OCI-LY3 (cell line): ENCODE measurements at regions not wholly inside any gene's neighbourhood (a gene's known extent, or its start where the extent isn't known, plus 50 kb on each side); places are given as distances from the start of the nearest gene placed in this dataset.

ENCODE experiments used
- H2AFZ ChIP-seq: fragments of 200-600, 300-600 bp; shearing (Covaris generic); 2 replicates; pipeline ENCODE4 v1.6.0; 2014; ENCODE audit warnings: antibody characterized with exemption, low read depth, low read length
- H3K27ac ChIP-seq: fragments of 200-600, 300-600 bp; sonication (generic); 2 replicates; pipeline ENCODE4 v1.5.1; 2014; ENCODE audit warnings: mild to moderate bottlenecking, low read length, moderate library complexity, mixed read lengths
- H3K27me3 ChIP-seq: fragments of 200-600, 300-600 bp; sonication (generic); 2 replicates; pipeline ENCODE4 v1.6.1; 2014; ENCODE audit warnings: low read depth, low read length, mixed read lengths
- H3K36me3 ChIP-seq: fragments of 200-600, 300-600 bp; sonication (generic); replicated peaks from 2 replicates; pipeline ENCODE3; 2014; ENCODE audit warnings: low read depth, low read length, mixed read lengths
- H3K4me1 ChIP-seq: fragments of 300-600, 200-600 bp; sonication (generic); 2 replicates; pipeline ENCODE4 v1.6.1; 2014; ENCODE audit warnings: low read length, mixed read lengths
- H3K4me2 ChIP-seq: fragments of 200-600, 300-600 bp; sonication (generic); 2 replicates; pipeline ENCODE4 v1.6.1; 2014; ENCODE audit warnings: low read length, mixed read lengths
- H3K4me3 ChIP-seq: fragments of 300-600, 200-600 bp; sonication (generic); 2 replicates; pipeline ENCODE4 v1.5.1; 2014; ENCODE audit warnings: antibody characterized with exemption, mild to moderate bottlenecking, low read length, moderate library complexity
- H3K79me2 ChIP-seq: fragments of 300-600, 200-600 bp; shearing (Covaris generic); 2 replicates; pipeline ENCODE4 v1.6.1; 2014; ENCODE audit warnings: mild to moderate bottlenecking, low read length, mixed read lengths
- H3K9ac ChIP-seq: fragments of 300-600, 200-600 bp; shearing (Covaris generic); 2 replicates; pipeline ENCODE4 v1.6.0; 2014; ENCODE audit warnings: mild to moderate bottlenecking, low read length, moderate library complexity
- H3K9me3 ChIP-seq: fragments of 200-600, 300-600 bp; shearing (Covaris generic); 2 replicates; pipeline ENCODE4 v1.6.1; 2014; ENCODE audit warnings: low read length, mixed read lengths; ENCODE audit not compliant: insufficient read depth
- H4K20me1 ChIP-seq: fragments of 200-600, 300-600 bp; sonication (generic); 2 replicates; pipeline ENCODE4 v1.6.1; 2016; ENCODE audit warnings: low read length, mixed read lengths; ENCODE audit not compliant: insufficient read depth
- CTCF ChIP-seq: fragments of 200-600, 300-600 bp; sonication (generic); IDR thresholded peaks from 2 replicates; pipeline ENCODE4 v1.5.1; 2014; ENCODE audit warnings: antibody characterized with exemption, low read length, low read depth
- EZH2phosphoT487 ChIP-seq: fragments of 200-600 bp; shearing (Covaris generic); IDR thresholded peaks from 2 replicates; pipeline ENCODE4 v1.6.1; 2018; ENCODE audit warnings: antibody characterized with exemption, mixed run types, low read depth

GRCh38 chr13:30551189-30551588 lies 66.5 kb upstream of the USPL1 start:
- Histone ChIP-seq H3K4me2 (peak overlapping the region; percentile 5; the same call in 1 of the 2 replicates), H3K79me2 (no peaks in the 10 kb centered on the region), H3K27me3 (peaks cover 6% of the 10 kb centered on the region; the same call in 1 of the 2 replicates), H3K9me3 (peaks cover 9% of the 10 kb centered on the region), H3K4me1 (peaks cover 19% of the 10 kb centered on the region), H3K4me3 (no peak overlapping the region), H3K27ac (no peak overlapping the region), H3K9ac (no peak overlapping the region), H4K20me1 (no peaks in the 10 kb centered on the region), H2AFZ (no peak overlapping the region), H3K36me3 (peaks cover 4% of the 10 kb centered on the region)
- TF ChIP-seq EZH2phosphoT487 = no peak
- peak; percentile 95 for TF ChIP-seq CTCF

- Histone ChIP-seq H3K36me3 (peaks cover 4% of the 10 kb centered on the region), H3K4me3 (no peak overlapping the region), H3K4me2 (no peak overlapping the region), H3K79me2 (no peaks in the 10 kb centered on the region), H4K20me1 (no peaks in the 10 kb centered on the region), H2AFZ (no peak overlapping the region), H3K4me1 (peaks cover 19% of the 10 kb centered on the region), H3K27ac (no peak overlapping the region), H3K9ac (no peak overlapping the region), H3K27me3 (peaks cover 12% of the 10 kb centered on the region), H3K9me3 (peaks cover 9% of the 10 kb centered on the region)
- TF ChIP-seq CTCF = no peak
- no peak for TF ChIP-seq EZH2phosphoT487
Observed at GRCh38 chr13:30552567-30552966, 65.2 kb upstream of the USPL1 start.

GRCh38 chr13:30559274-30559673 lies 58.4 kb upstream of the USPL1 start:
- Histone ChIP-seq H3K27ac (no peak overlapping the region), H3K4me2 (no peak overlapping the region), H3K9ac (no peak overlapping the region), H3K4me3 (no peak overlapping the region), H2AFZ (no peak overlapping the region), H3K36me3 (no peaks in the 10 kb centered on the region), H3K9me3 (no peaks in the 10 kb centered on the region), H3K27me3 (peaks cover 48% of the 10 kb centered on the region), H3K4me1 (no peaks in the 10 kb centered on the region), H4K20me1 (no peaks in the 10 kb centered on the region), H3K79me2 (no peaks in the 10 kb centered on the region)
- TF ChIP-seq EZH2phosphoT487 (no peak), CTCF (no peak)

GRCh38 chr13:30560212-30560611 lies 57.5 kb upstream of the USPL1 start:
- Histone ChIP-seq H2AFZ (no peak overlapping the region), H3K9ac (no peak overlapping the region), H3K27me3 (peaks cover 53% of the 10 kb centered on the region), H3K36me3 (no peaks in the 10 kb centered on the region), H3K79me2 (no peaks in the 10 kb centered on the region), H4K20me1 (no peaks in the 10 kb centered on the region), H3K4me2 (no peak overlapping the region), H3K27ac (no peak overlapping the region), H3K9me3 (no peaks in the 10 kb centered on the region), H3K4me3 (no peak overlapping the region), H3K4me1 (no peaks in the 10 kb centered on the region)
- TF ChIP-seq EZH2phosphoT487 (no peak), CTCF (no peak)
